NCI-H748 (cell line): ENCODE measurements at regions not wholly inside any gene's neighbourhood (a gene's known extent, or its start where the extent isn't known, plus 50 kb on each side); places are given as distances from the start of the nearest gene placed in this dataset.

Experiments
- DNase-seq: peaks from one replicate; lab custom pipeline; 2025; ENCODE audit not compliant: unreplicated experiment; lab: John Stamatoyannopoulos, UW

DNA sequence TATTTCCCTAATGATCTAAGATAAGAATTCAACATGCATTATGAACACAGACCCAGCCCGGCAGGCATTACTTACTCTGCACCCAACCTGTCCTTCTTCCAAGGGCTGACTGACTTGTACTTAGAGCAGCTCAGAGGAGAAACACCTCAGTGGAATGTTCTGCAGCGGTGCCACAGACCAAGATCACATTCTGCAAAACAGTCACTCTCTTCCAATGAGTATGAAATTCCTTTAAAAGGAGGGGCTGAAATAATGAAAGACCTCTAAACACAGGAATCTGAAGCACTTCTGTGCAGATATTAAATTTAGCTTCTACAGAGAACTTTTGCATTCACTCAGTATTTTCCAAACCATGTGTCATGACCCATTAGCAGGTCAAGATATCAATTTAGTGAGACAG is 172.9 kb downstream of the ZDHHC21 start:
- DNase-seq, result no peak

DNA sequence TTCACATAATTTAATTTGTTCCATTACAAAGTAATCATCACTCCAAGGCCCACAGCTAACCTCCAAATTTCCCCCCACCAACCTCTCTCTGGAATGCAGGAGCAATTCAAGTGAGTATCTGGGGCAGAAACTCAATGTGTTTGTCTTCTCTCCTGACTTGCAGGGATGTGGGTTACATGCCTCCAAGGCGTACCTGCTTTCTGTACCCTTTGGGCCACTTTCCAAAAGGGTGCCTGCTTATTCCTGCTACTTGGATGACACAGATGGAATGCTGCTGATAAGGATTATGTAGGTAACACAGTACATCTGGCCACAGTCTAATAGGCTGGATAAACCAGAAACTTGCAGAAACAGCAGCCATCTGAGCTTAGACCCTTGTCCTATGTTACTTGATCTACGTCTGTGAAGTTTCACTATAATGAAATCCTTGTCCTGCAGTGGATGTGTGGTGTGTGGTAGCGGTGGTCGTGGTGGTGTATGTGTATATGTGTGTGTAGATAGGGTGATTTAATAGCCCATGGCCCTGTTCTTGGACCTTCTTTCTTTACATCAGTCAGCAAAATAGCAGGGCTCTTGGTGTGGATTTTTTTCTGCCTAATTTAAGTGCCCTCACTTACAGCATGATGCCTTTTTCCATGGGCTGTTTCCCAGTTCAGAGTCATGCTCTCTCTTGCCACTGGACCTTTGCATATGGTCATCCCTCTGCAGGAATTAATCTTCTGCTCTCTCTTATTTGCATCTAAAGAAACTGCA is 175.9 kb downstream of the ZDHHC21 start:
- no peak for DNase-seq

DNA sequence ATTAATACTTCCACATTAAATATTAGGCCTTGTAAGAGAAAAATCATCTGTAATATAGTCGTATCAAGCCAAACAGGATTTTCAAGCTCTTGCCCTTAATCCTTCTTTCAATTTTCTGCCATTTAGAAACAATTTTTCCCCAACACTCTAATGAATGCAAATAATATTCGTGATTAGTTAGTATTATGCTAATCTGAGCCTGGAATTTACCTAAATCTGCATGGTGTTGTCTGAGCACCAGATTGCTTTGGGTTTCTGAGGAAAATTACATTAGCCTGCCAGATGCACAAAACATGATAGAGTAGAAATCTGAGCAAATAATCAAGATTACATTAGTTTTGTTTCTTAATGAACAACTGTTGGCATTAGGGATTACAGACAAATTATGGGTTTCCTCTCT is 176.6 kb downstream of the ZDHHC21 start:
- DNase-seq, result no peak

DNA sequence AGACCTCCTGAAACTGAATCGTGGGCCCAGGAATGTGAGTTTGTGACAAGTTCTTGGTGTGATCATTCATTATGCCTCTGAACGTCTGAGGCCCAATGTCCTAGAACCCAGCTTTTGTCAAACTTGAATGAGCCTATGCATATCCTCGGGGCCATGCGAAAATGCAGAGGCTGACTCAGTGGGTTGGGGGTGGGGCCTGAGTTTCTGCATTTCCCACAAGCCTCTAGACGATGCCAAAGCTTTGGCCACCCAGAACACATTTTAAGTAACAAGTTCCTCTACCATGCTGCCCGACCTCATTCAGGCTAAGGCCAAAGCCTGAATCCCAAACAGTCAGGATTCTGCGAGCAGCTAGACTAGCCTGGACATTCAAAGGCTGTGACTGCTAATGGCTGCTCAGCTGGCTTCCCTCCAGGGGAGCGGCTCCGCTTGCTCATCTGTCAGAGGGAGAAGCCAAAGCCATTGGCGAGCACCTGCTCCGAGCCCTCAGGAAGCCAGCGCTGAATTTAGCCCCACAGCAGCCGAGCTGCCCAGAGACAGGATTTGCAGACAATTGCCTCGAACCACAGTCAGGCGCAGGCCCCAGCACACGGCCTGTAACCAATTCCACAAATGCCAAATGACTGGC is 177.5 kb downstream of the ZDHHC21 start:
- peak; percentile 72 for DNase-seq

DNA sequence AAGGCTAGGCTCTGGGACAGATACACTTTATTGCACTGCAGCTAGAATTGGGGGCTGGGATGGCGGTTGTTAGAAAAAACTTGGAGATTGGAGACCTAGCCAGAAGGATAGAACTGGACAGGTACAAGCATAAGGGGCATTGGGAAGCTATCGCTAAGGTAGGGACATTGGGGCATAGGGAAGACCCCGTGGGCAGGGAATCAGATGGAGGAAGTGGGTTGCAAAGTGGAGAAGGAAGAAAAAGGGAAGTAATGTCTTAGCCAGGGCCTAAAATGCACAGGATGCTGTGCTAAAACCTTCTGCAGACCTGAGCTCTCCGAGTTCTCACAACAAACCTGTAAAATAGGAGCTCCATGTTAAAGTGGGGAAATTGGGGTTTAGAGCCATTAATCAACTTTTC is 178.2 kb downstream of the ZDHHC21 start:
- no peak for DNase-seq

DNA sequence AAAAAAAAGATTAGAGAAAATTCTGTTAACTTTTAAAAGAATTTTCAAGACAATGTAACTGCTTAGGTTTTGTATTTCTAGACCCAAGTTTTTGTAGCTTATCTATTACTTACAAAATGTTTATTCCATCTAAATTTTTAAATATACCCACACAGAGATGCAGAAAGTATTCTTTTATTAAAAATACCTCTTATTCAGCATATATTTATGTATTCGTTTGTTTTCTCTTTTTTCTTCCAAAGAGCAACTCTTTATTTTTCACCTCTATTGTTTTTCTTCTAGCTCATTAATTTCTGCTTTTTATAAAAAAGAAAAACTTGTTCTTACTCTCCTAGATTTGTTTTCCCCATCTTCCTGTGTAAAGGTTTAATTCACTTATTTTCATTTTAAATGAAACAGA is 180.3 kb downstream of the ZDHHC21 start:
- DNase-seq, result no peak

DNA sequence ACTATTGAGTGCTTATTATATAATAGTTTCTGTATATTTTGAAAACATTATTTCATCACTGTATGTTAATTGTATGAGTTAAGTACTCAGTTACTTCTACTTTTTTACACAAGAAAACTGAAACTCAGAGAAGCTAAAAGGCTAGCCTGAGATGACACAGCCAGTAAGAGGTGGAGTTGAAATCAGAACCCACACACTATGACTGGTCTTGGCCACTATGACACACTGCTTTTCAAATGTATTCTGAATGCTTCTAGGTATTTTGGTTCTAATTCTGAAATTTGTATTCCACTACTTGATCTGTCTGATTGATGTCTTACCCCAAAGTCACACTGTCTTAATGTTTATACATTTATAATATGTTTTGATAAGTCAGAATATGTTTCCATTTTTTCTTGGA is 181.8 kb downstream of the ZDHHC21 start:
- no peak for DNase-seq

DNA sequence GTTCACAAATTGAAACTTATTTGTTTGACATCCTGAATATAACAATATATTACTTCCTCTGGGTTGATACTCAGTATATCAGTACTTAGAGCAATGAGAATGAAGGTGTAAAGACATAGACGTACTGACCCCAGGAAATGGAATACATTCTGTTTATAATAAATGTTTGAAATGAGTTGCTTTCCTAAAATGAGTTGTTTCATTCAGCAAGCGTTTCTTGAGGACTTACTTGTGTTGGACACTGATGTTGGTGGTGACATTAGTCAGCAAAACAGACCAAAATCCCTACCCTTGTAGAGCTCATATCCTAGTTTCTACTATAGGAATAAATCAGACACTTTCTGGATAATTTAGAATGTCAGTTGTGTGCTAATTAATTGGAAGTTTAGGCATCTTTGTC is 184.3 kb downstream of the ZDHHC21 start:
- no peak for DNase-seq

DNA sequence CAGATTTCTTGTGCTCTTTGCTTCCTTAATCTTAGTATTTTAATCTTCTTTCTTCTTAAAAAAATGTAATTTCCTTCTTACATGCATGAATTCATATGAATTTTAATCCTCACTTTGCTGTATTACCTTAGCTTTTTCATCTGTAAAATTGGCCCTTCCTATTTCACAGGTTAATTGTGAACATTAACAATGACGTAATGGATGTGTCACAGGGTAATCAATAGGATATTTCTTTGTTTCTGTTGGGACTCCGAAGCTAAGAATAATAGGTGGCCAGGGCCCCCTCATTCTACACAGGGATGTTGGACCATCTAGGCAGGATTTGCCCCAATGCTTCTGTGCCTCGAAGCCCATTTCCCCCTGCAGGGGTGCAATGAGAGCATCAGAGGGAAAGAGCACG is 187.4 kb upstream of the NFIB start:
- DNase-seq, result no peak

DNA sequence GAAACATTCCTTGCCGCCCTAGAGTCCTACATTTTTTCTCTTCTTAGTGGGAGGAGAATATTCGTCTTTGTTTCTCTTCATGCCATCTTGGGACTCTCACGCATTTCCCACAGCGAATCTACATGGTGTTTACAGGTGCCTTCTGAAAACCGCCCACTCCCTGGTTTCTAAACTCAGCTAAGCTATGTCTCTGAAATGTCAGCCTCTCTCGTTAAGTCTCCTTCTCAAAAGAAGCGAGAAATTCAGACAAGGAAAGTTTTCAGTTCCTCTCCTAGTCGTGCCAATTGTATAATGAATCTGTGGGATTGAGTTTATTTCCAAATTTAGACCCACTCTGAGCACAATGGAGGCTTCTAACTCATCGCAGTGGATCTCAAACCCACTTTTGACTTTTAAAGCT is 186.8 kb upstream of the NFIB start:
- DNase-seq, result no peak

DNA sequence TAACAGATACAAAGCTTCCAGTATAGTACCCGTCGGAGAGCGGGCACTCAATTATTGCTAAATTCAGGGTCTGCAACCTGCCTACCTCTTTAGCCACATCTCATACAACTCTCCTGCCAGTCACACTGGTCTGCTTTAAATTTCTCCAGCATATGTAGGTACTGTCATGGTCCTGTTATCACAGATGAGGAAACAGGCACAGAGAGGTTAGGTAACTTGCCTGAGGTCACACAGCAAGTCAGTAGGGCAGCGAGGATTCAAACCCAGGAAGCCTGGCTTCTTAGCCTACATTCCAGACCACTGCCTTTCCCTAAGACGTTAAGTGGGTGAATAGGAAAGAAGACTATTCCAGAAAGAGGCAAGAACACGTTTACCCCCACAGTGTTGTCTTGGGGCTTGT is 186.0 kb upstream of the NFIB start:
- DNase-seq, result no peak

DNA sequence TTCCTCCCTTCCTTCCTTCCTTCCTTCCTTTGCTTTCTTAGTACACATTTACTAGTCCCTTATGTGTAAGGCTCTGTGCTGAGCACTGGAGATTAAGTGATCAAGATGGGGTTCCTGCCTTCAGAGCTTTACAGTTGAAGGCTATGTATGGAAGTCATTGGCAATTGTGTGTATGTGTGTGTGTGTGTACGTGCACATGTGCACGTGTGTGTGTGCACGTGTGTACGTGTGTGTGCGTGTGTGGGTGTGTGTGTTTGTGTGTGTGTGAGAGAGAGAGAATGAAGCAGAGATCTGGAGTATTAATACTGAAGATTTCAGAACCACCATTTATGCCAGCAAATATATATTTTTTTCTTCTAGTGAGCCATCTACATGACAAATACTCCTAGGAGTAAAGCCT is 184.9 kb upstream of the NFIB start:
- no peak for DNase-seq

DNA sequence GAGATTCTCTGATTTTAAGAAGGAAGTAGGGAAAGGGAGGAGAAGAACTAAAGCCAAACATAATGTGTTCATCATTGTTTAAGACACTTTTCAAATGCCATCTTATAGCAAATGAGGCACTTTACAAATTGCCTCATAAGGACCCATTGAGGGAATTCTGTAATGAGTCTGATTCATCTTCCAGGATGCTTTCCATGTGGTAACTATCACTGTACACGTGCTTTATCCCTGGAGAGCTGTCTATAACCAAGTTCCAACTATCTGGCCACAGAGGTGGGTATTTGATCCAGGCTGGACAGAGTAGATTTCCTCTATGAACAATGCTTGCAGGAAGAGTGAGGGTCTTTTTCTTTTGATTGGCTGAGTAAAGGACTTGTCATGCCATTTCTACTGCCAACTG is 183.5 kb upstream of the NFIB start:
- no peak for DNase-seq

DNA sequence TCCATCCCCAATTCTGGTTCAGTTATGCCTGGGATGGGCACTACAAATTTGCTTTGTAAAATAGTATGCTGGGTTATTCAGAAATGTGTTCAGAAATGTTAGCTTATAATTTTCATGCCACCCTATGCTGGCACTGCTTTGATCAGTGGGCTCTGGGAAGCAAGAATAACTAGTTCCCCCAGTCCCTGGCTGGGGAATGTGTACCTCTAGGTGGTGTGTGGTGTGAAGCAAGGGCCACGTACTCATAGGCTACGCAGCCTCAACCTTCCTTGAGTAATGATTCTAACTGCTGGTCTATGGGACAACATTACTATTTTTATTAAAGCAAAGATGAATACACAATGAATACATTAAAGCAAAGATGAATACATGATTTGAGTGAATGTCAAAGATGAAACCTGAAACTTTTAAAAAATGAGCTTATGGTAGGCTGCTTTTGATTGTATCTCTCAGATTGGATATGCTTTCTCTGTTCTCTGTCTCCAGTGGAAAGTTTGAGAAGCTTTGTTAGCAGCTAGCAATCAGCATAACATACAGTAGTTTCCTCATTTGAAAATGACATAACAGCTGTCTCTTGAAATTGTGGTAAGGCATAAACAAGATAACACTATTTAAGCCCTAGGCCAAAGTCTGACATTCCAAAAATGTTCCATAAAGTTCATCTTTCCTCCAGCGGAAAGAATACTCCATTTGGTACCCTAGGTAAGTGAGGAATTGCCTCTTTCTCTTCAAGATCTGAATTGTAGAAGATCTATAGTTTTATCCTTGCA is 174.7 kb upstream of the NFIB start:
- no peak for DNase-seq

DNA sequence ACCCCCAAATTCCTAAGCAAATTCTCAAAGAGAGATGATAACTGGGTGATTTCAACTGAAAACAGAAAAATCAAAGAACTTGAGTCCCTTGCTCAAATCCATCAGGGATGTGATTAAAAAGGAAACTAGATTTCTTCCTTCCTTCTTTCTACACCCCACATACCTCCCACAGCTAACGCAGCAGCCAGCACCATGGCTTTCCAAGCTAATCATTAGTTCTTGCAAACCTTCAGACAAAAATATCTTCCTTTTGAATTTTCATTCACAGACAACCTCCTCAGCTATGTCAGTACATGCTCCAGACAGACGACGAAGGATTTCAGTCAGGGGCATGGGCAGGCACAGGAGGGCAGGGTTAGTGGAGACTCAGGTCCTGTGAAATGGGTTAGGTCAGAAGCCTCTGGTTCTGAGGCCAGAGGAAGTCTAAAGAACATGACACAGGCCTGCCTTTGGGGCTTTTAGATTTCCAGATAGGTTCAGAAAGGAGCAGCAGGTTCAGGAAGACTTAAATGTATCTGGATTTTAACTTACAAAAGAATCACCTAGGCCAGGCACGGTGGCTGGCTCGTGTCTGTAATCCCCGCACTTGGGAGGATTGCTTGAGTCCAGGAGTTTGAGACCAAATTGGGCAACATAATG is 173.7 kb upstream of the NFIB start:
- DNase-seq, result no peak

DNA sequence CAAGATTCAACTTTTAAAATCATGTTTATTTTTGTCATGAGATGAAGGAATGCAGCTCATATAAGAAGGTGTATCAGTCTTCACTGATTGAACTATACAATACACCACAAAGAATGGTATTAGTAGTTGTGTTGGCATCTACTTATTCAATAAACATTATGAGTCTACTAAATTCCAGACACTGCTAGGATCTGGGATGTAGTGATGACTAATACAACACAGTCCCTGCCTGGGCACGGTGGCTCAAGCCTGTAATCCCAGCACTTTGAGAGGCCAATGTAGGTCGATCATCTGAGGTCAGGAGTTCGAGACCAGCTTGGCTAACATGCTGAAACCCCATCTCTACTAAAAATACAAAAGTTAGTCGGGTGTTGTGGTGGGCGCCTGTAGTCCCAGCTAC is 171.4 kb upstream of the NFIB start:
- DNase-seq, result no peak

DNA sequence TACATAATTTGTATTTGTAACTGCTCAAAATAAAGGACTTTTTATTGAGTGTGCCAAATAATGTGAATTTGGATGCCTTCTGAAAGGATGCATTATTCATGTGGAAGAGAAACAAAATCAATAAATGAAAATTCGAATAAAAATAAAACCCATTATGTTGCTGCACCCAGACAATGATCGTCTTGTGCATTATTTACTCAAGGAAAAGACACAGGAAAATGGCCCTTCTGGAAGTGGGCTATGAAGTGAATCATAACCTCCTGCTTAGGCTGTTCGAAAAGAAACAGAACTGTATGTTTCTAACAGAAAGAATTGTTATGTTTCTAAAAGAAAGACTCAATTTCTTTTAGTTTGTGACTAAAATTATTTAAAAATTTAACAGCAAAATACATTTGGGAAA is 168.9 kb upstream of the NFIB start:
- DNase-seq, result no peak

DNA sequence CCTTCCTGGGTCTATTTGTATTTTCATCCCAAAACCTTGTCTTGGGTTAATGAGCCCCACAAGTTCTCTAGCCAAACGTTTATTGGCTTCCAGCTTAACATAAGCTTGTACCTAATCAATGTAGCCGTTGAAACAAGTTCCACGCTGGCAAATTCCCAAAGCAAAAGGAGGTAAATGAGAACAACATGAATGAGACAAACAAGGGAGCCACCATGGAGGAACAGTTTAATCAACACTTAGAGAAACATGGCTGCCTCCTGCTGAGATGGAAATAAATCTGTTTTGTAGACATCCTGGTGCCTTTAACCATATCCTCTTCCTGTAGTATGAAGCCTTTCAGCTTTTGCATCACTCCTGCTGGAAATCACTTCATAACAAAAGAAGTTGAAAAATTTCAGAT is 166.6 kb upstream of the NFIB start:
- peak; percentile 15 for DNase-seq

DNA sequence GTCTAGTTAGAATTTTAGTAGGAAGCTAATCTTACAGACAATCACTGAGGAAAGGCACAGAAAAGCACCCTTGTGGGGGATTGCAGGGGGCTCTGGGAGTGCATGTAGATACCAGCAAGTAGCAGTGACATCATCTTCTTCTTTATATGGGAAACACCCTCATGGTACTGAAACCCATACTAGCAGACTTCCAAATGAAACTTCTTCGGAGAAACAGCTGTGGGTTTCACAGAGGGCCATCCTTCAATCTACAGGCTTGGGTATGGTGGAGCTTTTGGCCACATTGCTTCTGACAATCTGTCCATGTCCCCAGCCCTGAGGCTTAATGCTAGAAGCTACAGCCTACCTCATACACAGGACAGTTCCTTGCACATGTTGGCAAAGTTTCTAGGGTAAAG is 165.2 kb upstream of the NFIB start:
- DNase-seq, result no peak

DNA sequence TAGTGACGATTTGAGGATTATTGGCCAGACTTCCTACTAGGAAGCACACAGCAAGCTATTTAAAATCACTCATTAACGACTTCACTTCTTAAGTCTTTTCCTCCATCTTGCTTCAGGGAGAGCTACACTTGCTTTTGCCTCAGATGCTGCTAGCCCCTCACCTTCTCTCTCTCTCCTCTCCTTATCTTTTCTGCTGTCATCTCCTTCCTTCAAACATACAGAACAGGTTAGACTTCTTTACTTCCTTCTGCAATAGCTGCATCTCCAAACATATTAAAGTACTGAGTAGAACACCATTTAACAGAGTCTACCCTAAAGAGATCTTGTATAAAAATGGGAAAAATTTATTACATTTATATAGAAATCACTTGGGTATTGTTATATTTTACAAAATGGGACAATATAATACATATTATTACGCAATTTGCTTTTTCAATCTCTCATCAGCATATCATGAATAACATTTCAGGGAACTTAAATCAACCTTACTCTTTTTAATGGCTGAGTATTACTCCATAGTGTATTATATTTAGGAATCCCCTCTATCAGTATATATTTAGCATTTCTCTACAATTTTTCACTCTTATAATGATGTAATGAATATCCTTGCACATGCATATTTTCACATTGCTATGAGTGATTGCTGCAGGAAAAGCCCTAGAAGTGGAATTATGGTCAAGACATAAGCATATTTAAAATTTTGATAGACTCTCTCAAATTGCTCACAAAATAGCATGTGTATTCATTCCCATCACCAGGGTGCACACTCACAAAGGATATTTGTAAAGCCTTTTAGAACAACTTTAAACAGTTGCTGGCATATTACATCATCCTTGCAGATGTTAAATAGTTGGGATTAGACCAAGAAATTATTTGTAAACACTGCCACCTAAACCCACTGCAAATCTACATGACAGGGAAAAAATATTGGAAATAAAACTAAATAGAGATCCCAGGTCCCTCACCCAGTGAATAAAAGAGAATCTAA is 164.5 kb upstream of the NFIB start:
- DNase-seq, result no peak

DNA sequence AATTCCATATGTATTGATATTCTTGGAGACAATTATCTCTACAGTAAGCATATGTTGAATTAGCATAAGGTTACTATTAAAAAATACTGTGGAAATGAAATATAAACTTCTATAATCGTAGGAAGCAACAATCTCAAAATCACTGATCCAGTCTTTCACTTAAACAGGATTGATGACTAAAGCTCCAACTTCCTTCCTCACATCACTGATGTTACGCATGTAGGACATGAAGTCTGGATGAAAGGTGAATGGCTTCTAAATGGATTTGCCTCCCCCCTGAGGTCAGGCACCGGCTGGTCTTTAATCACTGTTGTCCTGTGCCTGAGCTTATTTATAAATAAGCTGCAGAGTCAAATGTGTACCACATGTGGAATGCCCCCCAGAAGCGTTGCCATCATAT is 157.1 kb upstream of the NFIB start:
- DNase-seq, result no peak
